ENCODE measurements at regions not wholly inside any gene's neighbourhood (a gene's known extent, or its start where the extent isn't known, plus 50 kb on each side); places are given as distances from the start of the nearest gene placed in this dataset.

GRCh38 chr2:5794012-5794411 is 101.8 kb downstream of the SOX11 start:
- TF ChIP-seq CTCF (IDR thresholded peaks at IDR 0.05; ENCODE audit: poor library complexity) (no peak), EZH2 (IDR thresholded peaks at IDR 0.05; ENCODE audit: borderline replicate concordance) (no peak), EZH2phosphoT487 (IDR thresholded peaks at IDR 0.05; ENCODE audit: low read depth, severe bottlenecking, unreplicated experiment) (no peak)

Measured in hepatocyte (in vitro differentiated cells).